ENCODE measurements at regions not wholly inside any gene's neighbourhood (a gene's known extent, or its start where the extent isn't known, plus 50 kb on each side); places are given as distances from the start of the nearest gene placed in this dataset.

- Histone ChIP-seq H3K27me3 (ENCODE audit: insufficient read depth, low read depth, severe bottlenecking) (no peaks in the 10 kb centered on the region), H3K36me3 (no peaks in the 10 kb centered on the region), H3K4me3 (ENCODE audit: low read depth, low read length) (no peak overlapping the region), H3K27ac (peak overlapping the region; percentile 17), H3K9me3 (ENCODE audit: severe bottlenecking) (no peaks in the 10 kb centered on the region)
- TF ChIP-seq CTCF (IDR thresholded peaks at IDR 0.05; ENCODE audit: low read depth, low read length), result no peak
- DNase-seq, result peak; percentile 33
These were observed 774.7 kb upstream of the ROBO1 start for GRCh38 chr3:80542456-80542855.

GRCh38 chr3:80537680-80538079, 769.9 kb upstream of the ROBO1 start:
- H3K4me3 ChIP-seq (ENCODE audit: low read depth, low read length), result no peak overlapping the region
- H3K9me3 ChIP-seq (ENCODE audit: severe bottlenecking), result no peaks in the 10 kb centered on the region
- no peak for TF ChIP-seq CTCF (IDR thresholded peaks at IDR 0.05; ENCODE audit: low read depth, low read length)
- no peak overlapping the region for H3K27ac ChIP-seq
- no peaks in the 10 kb centered on the region for H3K36me3 ChIP-seq
- no peak for DNase-seq
- no peaks in the 10 kb centered on the region for H3K27me3 ChIP-seq (ENCODE audit: insufficient read depth, low read depth, severe bottlenecking)

- Histone ChIP-seq H3K9me3 (ENCODE audit: severe bottlenecking) (no peaks in the 10 kb centered on the region), H3K27ac (no peak overlapping the region), H3K36me3 (no peaks in the 10 kb centered on the region), H3K4me3 (ENCODE audit: low read depth, low read length) (no peak overlapping the region), H3K27me3 (ENCODE audit: insufficient read depth, low read depth, severe bottlenecking) (no peaks in the 10 kb centered on the region)
- no peak for DNase-seq
- no peak for TF ChIP-seq CTCF (IDR thresholded peaks at IDR 0.05; ENCODE audit: low read depth, low read length)
These were observed 767.5 kb upstream of the ROBO1 start for GRCh38 chr3:80535286-80535685.

- no peaks in the 10 kb centered on the region for H3K27me3 ChIP-seq (ENCODE audit: insufficient read depth, low read depth, severe bottlenecking)
- H3K27ac ChIP-seq, result no peak overlapping the region
- no peaks in the 10 kb centered on the region for H3K9me3 ChIP-seq (ENCODE audit: severe bottlenecking)
- no peak for TF ChIP-seq CTCF (IDR thresholded peaks at IDR 0.05; ENCODE audit: low read depth, low read length)
- H3K36me3 ChIP-seq, result no peaks in the 10 kb centered on the region
- H3K4me3 ChIP-seq (ENCODE audit: low read depth, low read length), result no peak overlapping the region
- DNase-seq, result no peak
These were observed 765.8 kb upstream of the ROBO1 start for GRCh38 chr3:80533553-80533952.

- H3K9me3 ChIP-seq (ENCODE audit: severe bottlenecking), result no peaks in the 10 kb centered on the region
- no peaks in the 10 kb centered on the region for H3K27me3 ChIP-seq (ENCODE audit: insufficient read depth, low read depth, severe bottlenecking)
- H3K36me3 ChIP-seq, result no peaks in the 10 kb centered on the region
- no peak for DNase-seq
- no peak overlapping the region for H3K4me3 ChIP-seq (ENCODE audit: low read depth, low read length)
- H3K27ac ChIP-seq, result no peak overlapping the region
- TF ChIP-seq CTCF (IDR thresholded peaks at IDR 0.05; ENCODE audit: low read depth, low read length), result peak; percentile 11; the same call in 1 of the 2 replicates
These were observed 758.4 kb upstream of the ROBO1 start for GRCh38 chr3:80526153-80526552.

- DNase-seq, result no peak
- Histone ChIP-seq H3K27me3 (ENCODE audit: insufficient read depth, low read depth, severe bottlenecking) (no peaks in the 10 kb centered on the region), H3K36me3 (no peaks in the 10 kb centered on the region), H3K9me3 (ENCODE audit: severe bottlenecking) (no peaks in the 10 kb centered on the region), H3K27ac (no peak overlapping the region), H3K4me3 (ENCODE audit: low read depth, low read length) (no peak overlapping the region)
- no peak for TF ChIP-seq CTCF (IDR thresholded peaks at IDR 0.05; ENCODE audit: low read depth, low read length)
These were observed 753.3 kb upstream of the ROBO1 start for GRCh38 chr3:80521081-80521480.
